Esophagus squamous epithelium (tissue), 4 donors: ENCODE measurements at regions not wholly inside any gene's neighbourhood (a gene's known extent, or its start where the extent isn't known, plus 50 kb on each side); places are given as distances from the start of the nearest gene placed in this dataset.

Experiments used
- CTCF ChIP-seq, 6 experiments: fragments of 450-650 bp in 4 of 6; fragments of 200-600 bp in 2 of 6; sonication (generic) in 2 of 6; IDR thresholded peaks; one replicate each; pipeline ENCODE4 v1.5.1; 2016 to 2019; ENCODE audit warnings: antibody characterized with exemption in 6 of 6, mild to moderate bottlenecking in 4 of 6, moderate library complexity in 4 of 6
- POLR2A ChIP-seq, 4 donors: fragments of 450-650 bp; IDR thresholded peaks; one replicate each; pipeline ENCODE4 v1.6.1; 2017; ENCODE audit warnings: antibody characterized with exemption in 4 of 4, mild to moderate bottlenecking in 4 of 4, moderate library complexity in 3 of 4

DNA sequence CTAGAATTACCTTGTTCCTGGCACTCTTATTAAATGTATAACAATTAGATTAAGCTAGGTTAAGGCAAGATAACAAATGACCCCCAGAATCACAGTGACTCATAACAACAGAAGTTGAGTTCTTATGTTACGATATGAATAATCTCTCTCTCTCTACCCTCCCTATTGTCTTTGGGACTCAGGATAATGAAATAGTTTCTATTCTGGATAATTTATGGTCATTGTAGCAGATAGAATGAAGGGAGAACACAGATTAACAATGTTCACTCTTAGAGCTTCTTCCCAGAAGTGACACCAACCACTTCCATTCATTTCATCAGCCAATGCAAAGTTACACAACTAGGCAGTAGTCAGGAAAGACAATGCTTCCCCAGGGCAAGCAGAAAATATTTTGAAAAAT is 334.5 kb downstream of the C11orf87 start:
- TF ChIP-seq CTCF (IDR thresholded peaks at IDR 0.05) (no peak), POLR2A (IDR thresholded peaks at IDR 0.05) (no peak)
